ENCODE measurements at regions not wholly inside any gene's neighbourhood (a gene's known extent, or its start where the extent isn't known, plus 50 kb on each side); places are given as distances from the start of the nearest gene placed in this dataset.

- Histone ChIP-seq H3K27ac (ENCODE audit: low read depth, low read length, poor library complexity, severe bottlenecking) (no peak overlapping the region), H3K79me2 (ENCODE audit: insufficient read depth, low read depth, low read length) (no peaks in the 10 kb centered on the region), H3K4me2 (ENCODE audit: low read length) (no peak overlapping the region), H4K20me1 (ENCODE audit: insufficient read depth, low read length) (no peaks in the 10 kb centered on the region), H3K9me2 (ENCODE audit: insufficient read depth, low read length) (no peaks in the 10 kb centered on the region), H3K9me3 (ENCODE audit: low read length) (no peaks in the 10 kb centered on the region), H3K4me3 (ENCODE audit: low read depth, low read length, poor library complexity, severe bottlenecking) (no peak overlapping the region), H2AFZ (ENCODE audit: low read length) (no peak overlapping the region), H3K4me1 (ENCODE audit: insufficient read depth, low read length, poor library complexity, severe bottlenecking) (no peaks in the 10 kb centered on the region), H3K36me3 (ENCODE audit: insufficient read depth, low read length) (no peaks in the 10 kb centered on the region)
- TF ChIP-seq, protein P1, sequence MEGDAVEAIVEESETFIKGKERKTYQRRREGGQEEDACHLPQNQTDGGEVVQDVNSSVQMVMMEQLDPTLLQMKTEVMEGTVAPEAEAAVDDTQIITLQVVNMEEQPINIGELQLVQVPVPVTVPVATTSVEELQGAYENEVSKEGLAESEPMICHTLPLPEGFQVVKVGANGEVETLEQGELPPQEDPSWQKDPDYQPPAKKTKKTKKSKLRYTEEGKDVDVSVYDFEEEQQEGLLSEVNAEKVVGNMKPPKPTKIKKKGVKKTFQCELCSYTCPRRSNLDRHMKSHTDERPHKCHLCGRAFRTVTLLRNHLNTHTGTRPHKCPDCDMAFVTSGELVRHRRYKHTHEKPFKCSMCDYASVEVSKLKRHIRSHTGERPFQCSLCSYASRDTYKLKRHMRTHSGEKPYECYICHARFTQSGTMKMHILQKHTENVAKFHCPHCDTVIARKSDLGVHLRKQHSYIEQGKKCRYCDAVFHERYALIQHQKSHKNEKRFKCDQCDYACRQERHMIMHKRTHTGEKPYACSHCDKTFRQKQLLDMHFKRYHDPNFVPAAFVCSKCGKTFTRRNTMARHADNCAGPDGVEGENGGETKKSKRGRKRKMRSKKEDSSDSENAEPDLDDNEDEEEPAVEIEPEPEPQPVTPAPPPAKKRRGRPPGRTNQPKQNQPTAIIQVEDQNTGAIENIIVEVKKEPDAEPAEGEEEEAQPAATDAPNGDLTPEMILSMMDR (conservative IDR thresholded peaks at IDR 0.05; ENCODE audit: low read length), result no peak
- TF ChIP-seq EZH2phosphoT487 (IDR thresholded peaks at IDR 0.05; ENCODE audit: borderline replicate concordance, low read depth, low read length), result no peak
- no peak for DNase-seq (ENCODE audit: low spot score)
- ChIA-PET POLR2A (no interaction called here), CTCF (ENCODE audit: unreplicated experiment) (no interaction called here)
- intact Hi-C loops (cut with micrococcal nuclease; ENCODE audit: unreplicated experiment), result no loop called here
- no TSS peak for BruUV-seq (replicated peaks)
These were observed 408.5 kb downstream of the MFSD1 start for GRCh38 chr3:159210336-159210735.

DNA sequence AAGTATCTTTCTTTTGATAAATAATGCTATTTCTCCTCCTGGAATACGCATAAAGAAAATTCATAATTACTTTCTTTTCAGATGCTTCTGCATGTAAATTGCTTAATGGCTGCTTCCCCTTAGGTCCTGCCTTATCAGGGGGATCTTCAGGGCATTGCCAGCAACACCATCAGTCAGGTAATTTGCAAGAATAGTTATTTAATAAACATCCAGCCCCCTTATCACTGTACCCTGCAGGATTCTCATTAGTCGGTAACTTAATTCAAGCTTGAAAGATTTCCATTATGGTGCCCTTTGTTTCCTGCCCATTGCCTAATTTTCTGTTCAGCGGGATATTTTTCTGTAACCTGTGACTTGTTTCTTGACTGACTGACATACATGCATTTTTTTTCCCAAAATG, 414.5 kb downstream of the MFSD1 start:
- no peaks in the 10 kb centered on the region for H3K36me3 ChIP-seq (ENCODE audit: insufficient read depth, low read length)
- H3K27ac ChIP-seq (ENCODE audit: low read depth, low read length, poor library complexity, severe bottlenecking), result no peak overlapping the region
- H3K79me2 ChIP-seq (ENCODE audit: insufficient read depth, low read depth, low read length), result no peaks in the 10 kb centered on the region
- TF ChIP-seq EZH2phosphoT487 (IDR thresholded peaks at IDR 0.05; ENCODE audit: borderline replicate concordance, low read depth, low read length), result no peak
- TF ChIP-seq, protein P1 (conservative IDR thresholded peaks at IDR 0.05; ENCODE audit: low read length), result no peak
- CTCF ChIA-PET (ENCODE audit: unreplicated experiment), result no interaction called here
- no TSS peak for BruUV-seq (replicated peaks)
- H2AFZ ChIP-seq (ENCODE audit: low read length), result no peak overlapping the region
- H4K20me1 ChIP-seq (ENCODE audit: insufficient read depth, low read length), result no peaks in the 10 kb centered on the region
- H3K4me3 ChIP-seq (ENCODE audit: low read depth, low read length, poor library complexity, severe bottlenecking), result no peak overlapping the region
- no peak for DNase-seq (ENCODE audit: low spot score)
- no peak overlapping the region for H3K4me2 ChIP-seq (ENCODE audit: low read length)
- POLR2A ChIA-PET, result interaction anchor here (1.5 kb wide), 1 partner anchor 9 kb away, joined by 3 read pairs; no protein-coding TSS in a partner anchor
- intact Hi-C loops (cut with micrococcal nuclease; ENCODE audit: unreplicated experiment), result no loop called here
- no peaks in the 10 kb centered on the region for H3K9me2 ChIP-seq (ENCODE audit: insufficient read depth, low read length)
- no peaks in the 10 kb centered on the region for H3K4me1 ChIP-seq (ENCODE audit: insufficient read depth, low read length, poor library complexity, severe bottlenecking)
- H3K9me3 ChIP-seq (ENCODE audit: low read length), result no peaks in the 10 kb centered on the region

GRCh38 chr3:159219231-159219630, 417.4 kb downstream of the MFSD1 start:
- TF ChIP-seq EZH2phosphoT487 (IDR thresholded peaks at IDR 0.05; ENCODE audit: borderline replicate concordance, low read depth, low read length), result no peak
- TF ChIP-seq, protein P1 (conservative IDR thresholded peaks at IDR 0.05; ENCODE audit: low read length), result no peak
- ChIA-PET CTCF (ENCODE audit: unreplicated experiment) (interaction anchor here (0.6 kb wide), 1 partner anchor 11 kb away, joined by 3 read pairs; no protein-coding TSS in a partner anchor), POLR2A (no interaction called here)
- Histone ChIP-seq H4K20me1 (ENCODE audit: insufficient read depth, low read length) (no peaks in the 10 kb centered on the region), H3K9me2 (ENCODE audit: insufficient read depth, low read length) (no peaks in the 10 kb centered on the region), H3K4me2 (ENCODE audit: low read length) (no peak overlapping the region), H3K4me1 (ENCODE audit: insufficient read depth, low read length, poor library complexity, severe bottlenecking) (no peaks in the 10 kb centered on the region), H2AFZ (ENCODE audit: low read length) (no peak overlapping the region), H3K9me3 (ENCODE audit: low read length) (no peaks in the 10 kb centered on the region), H3K27ac (ENCODE audit: low read depth, low read length, poor library complexity, severe bottlenecking) (no peak overlapping the region), H3K4me3 (ENCODE audit: low read depth, low read length, poor library complexity, severe bottlenecking) (no peak overlapping the region), H3K79me2 (ENCODE audit: insufficient read depth, low read depth, low read length) (no peaks in the 10 kb centered on the region), H3K36me3 (ENCODE audit: insufficient read depth, low read length) (no peaks in the 10 kb centered on the region)
- intact Hi-C loops (cut with micrococcal nuclease; ENCODE audit: unreplicated experiment), result no loop called here
- DNase-seq (ENCODE audit: low spot score), result no peak
- no TSS peak for BruUV-seq (replicated peaks)

Measured in OCI-LY7 (cell line).